GM19238 (cell line): ENCODE measurements at regions not wholly inside any gene's neighbourhood (a gene's known extent, or its start where the extent isn't known, plus 50 kb on each side); places are given as distances from the start of the nearest gene placed in this dataset.

Experiments
- DNase-seq: peaks from one replicate; pipeline ENCODE4 v3.0.0; 2011; ENCODE audit warnings: low spot score; ENCODE audit not compliant: insufficient read length

DNA sequence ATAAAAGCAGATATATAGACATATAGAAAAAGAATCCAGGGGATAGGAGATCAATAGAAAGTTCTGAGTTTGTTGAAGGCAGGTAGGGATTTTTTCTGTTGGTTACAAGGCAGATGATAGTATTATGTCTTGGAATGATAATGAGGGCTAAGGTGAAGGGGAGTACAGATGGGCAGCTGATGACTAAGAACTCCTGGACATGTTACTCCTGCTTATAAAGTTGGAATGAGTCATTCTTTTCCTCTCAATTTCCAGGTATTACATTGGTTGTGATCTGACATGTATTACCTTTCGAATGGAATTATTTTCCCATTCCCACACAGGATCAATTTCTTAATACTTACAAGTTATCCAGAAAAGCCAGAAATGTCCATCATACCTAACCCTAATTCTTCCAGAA lies 545.2 kb upstream of the MGAT4C start:
- no peak for DNase-seq

DNA sequence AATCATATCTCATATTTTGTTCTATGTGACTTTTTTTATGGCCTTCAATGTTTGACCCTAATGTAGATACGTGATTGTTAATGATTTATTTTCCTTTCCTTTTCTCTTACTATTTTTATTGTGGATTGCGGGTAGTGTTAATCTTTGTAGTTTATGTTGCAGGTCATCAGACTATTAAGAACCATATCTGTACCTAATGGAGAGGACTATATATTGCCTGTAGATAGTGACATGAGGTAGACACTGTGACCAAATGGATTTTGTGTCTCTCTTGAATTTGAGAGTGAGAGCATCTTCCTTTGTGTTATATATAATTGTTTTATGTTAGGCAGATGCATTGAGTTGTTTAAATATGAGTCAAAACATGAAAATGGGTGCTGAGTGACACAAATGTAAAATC lies 543.4 kb upstream of the MGAT4C start:
- DNase-seq = no peak

DNA sequence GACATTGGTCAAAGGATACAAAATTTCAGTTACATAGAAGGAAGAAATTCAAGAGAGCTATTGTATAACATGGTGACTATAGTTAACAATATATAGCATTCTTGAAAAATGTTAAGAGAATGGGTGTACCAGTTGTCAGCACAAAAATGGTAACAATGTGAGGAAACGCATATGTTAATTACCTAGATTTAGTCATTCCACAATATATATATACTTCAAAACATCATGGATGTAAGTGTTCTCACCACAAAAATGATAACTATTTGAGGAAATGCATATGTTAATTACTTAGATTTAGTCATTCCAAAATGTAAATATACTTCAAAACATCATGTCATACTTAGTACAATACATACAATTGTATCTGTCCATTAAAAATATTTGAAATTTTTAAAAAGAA lies 540.4 kb upstream of the MGAT4C start:
- no peak for DNase-seq

DNA sequence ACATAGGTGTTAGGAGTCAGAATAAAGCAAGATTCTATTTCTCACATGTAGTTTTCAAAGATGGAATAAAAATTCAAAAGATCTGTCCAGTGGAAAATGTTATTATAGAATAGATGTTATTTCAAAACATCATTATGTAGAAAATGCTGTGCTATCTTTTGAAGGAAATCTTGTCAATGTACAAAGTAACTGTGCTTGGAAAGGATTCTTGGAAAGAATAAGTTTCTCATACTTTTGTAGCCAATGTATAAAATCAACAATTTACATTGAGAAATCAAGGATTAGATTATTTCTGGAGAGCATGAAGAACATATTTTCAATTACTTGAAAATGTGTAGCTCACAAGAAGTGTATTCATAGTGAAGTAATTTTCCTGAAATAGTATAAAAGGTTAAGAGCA lies 532.5 kb upstream of the MGAT4C start:
- DNase-seq = no peak

DNA sequence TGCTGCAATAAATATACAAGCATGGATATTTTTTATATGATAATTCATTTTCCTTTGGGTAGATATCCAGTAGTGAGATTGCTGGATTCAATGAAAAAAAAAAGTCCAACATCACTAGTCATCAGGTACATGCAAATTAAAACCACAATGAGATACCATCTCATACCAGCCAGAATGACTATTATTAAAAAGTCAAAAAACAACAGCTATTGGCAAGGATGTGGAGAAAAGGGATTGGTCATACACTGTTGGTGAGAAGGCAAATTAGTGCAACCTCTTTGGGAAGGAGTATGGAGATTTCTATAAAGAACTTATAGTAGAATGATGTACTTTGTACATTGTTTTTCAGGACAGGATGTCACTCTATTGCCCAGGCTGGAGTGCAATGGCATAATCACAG lies 531.2 kb upstream of the MGAT4C start:
- no peak for DNase-seq

DNA sequence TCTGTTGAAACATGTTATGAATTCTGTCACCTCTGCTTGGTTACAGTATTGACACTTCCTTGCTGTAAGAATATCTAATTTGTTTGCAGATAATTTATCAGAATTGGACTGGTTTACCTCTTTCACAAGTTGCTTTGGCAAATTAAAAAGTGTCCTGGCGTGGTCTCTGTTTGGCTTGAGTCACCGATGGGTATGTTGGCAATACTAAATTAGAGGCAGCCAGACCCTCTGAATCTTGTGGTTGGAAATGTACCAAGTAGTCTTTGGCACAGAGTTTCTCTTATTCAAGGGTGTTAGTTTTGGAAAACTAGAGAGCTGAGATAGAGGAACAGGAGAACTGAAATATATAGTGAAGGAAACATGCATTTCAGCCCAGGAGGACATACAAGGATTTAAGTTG lies 521.1 kb upstream of the MGAT4C start:
- DNase-seq = no peak

DNA sequence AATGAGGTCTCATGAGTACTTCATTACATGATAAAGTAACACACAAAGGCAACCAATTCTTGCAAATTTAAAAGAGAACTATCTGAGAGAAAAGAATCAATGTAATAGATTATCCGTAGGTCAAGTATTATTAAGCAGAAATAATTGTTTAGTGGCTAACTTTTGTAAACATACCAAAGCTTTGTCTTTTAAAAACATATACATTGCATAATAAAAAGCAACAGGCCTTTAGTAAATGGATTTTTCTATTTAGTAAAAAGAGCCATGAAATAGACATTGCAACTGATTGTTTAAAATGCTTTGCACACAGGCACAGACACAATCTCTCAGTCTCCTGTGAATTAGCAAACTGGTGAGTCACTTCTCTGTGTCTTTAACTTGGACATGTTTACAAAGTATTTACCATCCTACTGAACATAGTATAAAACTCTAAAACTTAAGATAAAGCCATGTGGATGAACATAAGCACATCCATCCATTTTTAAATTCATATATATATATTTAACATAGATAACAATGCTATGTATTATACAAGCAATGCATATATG lies 518.7 kb upstream of the MGAT4C start:
- DNase-seq = no peak

DNA sequence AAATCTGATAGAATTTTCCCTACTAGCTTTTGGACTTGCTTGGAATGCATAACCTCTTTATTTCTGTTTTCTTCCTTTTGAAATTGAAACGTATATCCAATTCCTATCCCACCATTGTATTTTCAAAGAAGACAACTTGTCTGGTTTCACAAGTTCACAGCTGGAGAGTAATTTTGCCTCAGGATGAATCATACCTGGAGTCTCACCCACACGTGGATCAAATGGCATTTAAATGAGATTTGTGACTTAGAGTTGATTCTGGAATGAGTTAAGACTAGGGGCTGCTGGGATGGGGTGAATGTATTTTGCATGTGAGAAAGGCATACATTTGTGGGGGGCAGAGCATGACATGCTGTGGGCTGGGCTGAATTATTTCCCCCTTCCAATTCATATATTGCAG lies 516.5 kb upstream of the MGAT4C start:
- no peak for DNase-seq

DNA sequence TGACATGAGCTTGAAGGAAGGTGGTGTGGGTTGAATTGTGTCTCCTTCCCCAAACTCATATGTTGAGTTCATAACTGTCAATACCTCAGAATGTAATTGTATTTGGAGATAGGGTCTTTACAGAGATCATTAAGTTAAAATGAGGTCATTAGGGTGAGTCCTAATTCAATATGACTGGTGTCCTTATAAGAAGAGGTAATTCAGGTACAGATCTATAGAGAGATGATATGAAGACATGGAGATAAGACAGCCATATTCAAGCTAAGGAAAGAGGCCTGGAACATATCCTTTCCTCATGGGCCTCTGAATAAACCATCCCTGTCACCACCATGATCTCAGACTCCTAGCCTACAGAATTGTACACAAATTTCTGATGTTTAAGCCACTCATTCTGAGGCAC lies 514.7 kb upstream of the MGAT4C start:
- DNase-seq = no peak

DNA sequence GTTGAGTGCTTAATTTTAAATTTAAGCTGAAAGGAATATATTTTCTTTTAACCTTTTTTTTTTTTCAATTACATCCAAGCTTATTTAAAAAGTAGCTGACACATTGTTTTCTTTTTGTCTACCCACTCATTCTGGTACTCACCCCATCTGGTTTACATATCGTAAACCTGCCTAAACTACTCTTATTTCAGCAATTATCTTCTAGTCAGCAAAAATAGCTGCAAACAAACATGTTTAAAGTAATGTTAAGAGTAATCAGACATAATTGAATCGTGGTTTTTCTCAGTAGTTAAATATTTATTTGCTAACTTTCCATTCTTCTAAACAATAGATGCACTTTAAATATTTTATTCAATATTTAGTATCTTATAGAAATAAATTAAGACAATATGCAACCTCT lies 492.7 kb upstream of the MGAT4C start:
- no peak for DNase-seq

DNA sequence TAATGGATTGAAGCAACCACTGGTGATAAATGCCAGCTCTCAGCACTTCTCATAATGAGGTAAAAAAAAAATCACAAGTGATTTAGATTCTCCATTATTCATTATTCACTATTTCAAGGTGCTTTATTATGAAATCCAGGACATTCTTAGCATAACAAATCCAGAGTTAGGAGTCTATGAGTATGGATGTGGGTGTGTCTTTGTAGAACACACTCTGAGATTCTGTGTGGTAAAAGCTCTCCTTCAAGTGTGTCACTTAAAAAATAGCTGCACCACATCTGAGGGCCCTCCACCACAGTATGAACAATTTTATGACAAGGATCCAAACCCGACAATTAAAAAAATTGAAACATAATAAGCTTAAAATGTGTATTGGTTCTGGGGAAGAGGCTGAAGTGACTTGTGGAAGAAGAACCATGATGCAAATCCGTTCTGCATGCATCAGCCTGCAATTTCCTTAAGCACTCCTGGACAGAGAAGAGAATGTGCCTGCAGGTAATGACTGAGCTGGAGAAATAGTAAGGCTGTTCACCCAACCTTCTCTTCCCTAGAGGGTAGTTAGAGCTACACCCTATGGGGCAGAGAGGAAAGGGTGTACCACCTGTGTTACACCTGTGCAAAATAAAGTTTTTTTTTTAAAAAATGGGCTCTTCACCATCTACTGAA lies 488.5 kb upstream of the MGAT4C start:
- no peak for DNase-seq

DNA sequence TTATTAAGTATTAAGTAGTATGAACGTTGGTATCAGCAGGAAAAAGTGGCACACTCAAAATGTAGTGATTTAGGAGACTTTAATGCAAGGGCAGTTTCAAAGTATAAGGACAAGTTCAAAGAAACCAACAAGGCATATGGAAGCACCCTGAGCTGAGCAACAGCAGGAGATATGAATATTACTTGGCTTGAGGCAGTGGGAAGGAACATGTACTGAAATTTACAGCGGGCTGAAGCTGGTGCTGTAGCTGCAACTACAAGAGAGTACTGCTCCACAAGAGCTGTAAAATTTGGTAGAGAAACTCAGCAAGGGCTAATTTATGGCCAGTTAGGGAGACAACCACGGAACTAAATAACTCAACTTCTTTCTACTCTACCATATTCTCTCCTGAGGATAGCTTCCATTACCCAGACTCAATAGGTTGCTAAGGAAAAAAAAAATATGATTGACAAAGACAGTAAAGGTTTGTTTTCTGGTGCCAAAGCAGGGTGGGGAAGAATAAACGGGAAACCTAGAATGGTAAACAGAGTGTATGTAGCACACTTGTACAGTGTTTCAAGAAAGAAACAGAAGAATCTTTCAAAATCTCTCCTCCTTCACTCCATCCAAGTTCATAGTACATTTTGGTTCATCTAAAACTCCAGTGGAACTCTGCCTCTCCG lies 487.8 kb upstream of the MGAT4C start:
- no peak for DNase-seq

DNA sequence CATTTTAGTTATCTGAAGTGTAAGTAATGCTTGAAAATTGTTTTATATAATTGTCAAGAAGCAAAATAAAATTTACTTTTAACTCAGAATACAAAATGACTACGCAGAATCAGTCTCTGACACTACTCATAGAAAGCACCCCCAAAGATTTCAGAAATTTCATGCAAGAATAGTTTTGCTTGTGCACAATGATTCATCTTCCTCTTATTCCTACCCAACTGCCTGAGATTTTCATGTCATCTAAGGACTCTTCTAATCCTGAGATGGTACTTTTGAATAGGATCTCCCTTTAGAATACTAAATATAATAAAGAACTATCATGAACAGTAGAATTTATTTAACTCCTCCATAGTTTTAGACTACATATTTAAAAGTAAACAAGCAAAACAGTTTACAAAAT lies 485.3 kb upstream of the MGAT4C start:
- no peak for DNase-seq

DNA sequence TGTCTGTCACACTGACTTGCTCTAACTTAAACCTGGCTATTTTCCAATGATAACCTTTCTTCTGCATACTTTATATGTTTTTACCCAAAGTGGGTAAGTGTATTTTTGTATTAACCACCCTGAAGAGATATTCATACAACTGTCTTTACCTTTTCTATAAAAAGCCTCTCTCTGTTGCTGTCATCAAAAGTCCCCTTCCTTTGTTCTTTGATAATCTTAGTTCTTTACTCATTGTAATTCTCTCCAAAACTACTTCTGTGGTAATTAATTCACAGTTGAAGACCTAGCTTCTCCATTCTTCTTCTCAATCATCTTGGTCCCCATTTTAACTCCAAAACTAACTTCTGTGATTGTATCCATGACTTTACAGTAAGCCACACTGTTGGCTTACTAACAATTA lies 479.7 kb upstream of the MGAT4C start:
- no peak for DNase-seq

DNA sequence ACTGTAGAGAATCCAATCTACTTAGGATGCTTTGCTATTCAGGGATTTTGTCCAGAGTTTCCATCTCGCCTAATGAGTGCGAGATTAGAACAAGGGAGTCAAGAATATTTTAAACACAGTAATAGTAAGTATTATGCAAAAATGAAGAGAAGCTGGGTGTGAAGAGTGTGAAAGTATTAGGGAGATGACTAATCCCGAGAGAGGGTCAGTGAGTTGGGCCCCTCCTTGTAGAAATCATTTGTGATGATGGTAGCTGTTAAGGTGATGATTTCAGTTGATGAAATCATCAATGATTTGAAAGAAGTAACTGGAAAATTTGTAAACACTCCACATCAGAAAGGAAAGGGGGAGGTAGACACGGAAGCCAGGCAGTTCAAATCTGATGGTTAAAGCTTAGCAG lies 478.9 kb upstream of the MGAT4C start:
- no peak for DNase-seq

DNA sequence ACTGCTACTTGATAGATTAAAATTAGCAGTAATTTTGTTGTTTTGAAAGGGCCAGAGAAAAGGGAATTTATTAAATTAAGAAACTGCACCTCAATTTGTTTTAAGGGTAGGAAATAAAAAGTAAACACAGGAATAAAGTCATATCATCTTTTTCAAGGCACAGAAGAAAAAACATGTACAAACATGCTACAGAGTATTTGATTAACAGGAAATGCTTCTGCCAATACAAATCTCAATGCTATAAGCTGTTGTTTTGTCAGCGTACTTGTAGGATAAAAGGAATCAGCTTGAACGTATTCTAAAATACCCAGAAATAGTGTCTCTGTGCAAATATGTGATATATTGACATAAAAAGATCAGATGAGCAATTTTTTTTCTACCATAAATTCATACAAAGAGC lies 474.0 kb upstream of the MGAT4C start:
- no peak for DNase-seq

DNA sequence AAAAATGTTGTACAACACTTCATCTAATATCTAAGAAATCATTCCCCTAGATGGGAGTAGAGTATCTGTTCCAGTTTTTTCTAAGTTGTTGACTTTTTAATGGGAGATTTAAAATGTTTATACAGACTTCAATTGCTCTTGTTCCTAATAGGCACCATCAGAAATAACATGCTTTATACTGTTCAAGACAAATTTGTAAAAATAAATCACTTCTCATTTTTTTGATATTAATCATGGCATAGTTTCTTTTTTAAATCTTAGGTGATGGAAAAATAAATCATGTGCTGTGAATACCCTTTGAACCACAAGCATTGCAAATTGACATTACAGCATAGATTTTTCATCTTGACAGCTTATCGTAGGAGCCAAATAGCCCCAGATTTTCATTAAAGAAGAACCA lies 473.5 kb upstream of the MGAT4C start:
- DNase-seq = no peak

DNA sequence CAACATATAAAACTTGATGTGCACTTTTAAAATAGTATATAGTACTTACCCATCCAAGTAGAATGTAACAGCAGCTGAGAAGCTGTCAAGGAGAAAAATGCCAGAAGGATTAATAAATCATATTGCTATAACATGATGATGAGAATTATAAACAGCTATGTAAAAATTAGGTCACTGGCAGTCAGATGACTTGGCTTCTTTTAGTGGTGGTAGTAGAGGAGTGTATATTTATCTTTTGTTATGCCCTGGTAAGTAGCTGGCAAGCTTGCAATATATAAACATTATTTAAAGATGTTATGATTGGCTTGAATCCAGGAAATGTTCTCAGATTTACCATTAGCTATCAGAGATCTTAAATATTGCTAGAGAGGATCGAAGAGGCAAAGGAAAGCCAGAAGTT lies 471.0 kb upstream of the MGAT4C start:
- no peak for DNase-seq

DNA sequence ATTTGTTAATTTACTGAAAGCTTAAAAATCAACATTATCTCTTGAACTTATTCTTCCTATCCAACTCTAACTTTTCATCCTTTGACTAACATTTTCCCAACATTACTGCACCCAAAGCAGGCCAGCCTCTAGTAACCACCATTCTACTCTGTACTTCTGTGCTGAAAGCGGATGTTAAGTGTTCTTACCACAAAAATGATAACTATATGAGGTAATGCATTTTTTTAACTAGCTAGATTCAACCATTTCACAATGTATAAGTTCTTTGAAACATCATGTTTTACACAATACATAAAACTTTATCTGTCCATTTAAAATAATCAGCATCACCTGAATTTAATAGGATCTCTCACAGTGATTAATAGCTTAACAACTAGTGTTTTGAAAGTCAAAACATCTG lies 468.5 kb upstream of the MGAT4C start:
- no peak for DNase-seq

DNA sequence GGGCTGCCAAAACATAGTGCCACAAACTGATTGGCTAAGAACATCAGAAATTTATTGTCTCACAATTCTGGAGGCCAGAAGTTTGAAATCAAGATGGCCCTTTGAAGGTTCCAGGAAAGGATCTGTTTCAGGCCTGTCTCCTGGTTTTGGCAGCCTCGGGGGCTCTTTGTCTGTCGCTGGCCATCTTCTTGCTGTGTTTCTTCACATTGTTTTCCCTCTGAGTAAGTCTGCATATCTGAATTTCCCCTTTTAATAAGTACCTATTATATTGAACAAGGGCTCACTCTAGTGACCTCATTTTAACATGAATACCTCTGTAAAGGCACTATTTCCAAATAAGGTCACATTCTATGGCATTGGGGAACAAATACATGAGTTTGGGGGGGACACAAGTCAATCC lies 467.1 kb upstream of the MGAT4C start:
- DNase-seq = no peak

DNA sequence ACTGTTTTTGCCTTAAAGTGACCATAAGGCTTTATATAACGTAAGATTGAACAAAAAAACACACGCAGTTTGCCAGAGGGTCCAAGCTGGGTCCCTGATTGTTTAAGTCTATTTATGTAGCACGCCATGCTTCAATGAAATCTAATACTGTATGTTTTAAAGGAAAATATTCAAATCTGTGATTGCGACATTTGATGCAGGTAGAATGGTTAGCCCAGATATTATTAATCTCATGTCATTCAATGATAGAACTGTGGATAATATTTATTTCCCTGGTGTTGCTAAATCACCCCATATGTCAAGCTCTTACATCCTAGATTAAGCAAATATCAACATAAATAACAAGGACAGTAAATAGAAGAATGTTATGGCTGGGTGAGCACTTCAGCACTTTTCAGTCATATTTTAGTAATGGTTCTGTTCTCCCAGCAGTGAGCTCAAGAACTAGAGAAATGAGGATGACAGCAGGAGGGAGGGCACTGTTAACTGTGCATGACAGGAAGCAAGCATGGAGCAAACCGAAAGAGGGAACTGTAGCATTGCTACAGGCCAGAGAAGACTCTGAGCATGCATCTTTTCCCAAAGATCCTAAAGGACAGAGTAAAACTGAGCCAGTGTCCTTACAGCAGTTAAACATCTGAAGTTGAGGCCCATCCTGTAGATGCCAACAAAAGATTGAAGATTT lies 465.7 kb upstream of the MGAT4C start:
- no peak for DNase-seq

DNA sequence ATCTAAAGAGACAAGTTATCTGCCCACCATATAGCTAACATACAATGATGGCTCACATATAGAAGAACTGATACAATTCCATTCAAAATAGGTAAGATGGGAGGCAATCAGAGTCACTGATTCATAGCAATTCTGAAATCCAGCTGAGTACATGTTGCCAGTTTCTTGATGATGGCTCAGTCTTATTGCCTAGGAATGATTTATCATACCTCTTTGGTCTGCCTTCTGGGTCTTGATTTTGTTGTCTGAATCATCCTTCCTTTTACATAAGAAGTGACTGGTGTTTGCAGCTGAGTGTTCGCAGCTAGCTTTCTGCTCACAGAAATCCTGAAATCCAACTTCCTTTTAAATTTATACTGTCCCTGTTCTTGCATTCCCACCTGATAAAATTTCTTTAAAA lies 463.2 kb upstream of the MGAT4C start:
- DNase-seq = no peak

DNA sequence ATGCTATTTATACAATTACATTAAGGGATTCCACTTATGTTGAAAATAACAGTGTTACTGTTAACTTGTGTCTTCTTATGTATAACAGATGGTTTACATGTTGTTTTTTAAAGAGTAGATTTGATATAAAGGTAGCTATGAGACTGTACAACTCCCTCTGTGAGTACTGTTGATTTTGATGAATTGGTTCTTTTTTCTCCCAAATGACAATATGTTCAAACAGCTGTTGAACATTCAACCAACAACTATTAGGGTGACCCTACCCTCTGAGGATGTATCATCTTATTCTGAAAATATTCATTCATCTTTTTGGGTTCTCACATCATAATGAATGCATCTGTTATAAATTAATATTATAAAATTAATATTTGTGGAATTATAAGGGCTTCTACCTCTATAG lies 456.9 kb upstream of the MGAT4C start:
- DNase-seq = no peak
